ENCODE measurements at regions not wholly inside any gene's neighbourhood (a gene's known extent, or its start where the extent isn't known, plus 50 kb on each side); places are given as distances from the start of the nearest gene placed in this dataset.
A peak's percentile ranks its signal among the peaks of the same experiment; 100 is the strongest.

GRCh38 chr2:217332866-217333265, 473.0 kb upstream of the TNP1 start:
- Histone ChIP-seq H3K27me3 (ENCODE audit: control insufficient read depth, insufficient read depth, low read length) (no peaks in the 10 kb centered on the region), H3K4me2 (ENCODE audit: low read length) (no peak overlapping the region), H3K27ac (no peak overlapping the region), H3K36me3 (ENCODE audit: control insufficient read depth, insufficient read depth, low read length) (no peaks in the 10 kb centered on the region), H3K4me3 (ENCODE audit: low read depth, low read length) (no peak overlapping the region), H2AFZ (no peak overlapping the region), H3K79me2 (peaks cover 3% of the 10 kb centered on the region), H3K4me1 (peaks cover 16% of the 10 kb centered on the region), H3K9ac (no peak overlapping the region), H3K9me3 (ENCODE audit: control insufficient read depth, low read length) (no peaks in the 10 kb centered on the region)
- TF ChIP-seq, protein P1, sequence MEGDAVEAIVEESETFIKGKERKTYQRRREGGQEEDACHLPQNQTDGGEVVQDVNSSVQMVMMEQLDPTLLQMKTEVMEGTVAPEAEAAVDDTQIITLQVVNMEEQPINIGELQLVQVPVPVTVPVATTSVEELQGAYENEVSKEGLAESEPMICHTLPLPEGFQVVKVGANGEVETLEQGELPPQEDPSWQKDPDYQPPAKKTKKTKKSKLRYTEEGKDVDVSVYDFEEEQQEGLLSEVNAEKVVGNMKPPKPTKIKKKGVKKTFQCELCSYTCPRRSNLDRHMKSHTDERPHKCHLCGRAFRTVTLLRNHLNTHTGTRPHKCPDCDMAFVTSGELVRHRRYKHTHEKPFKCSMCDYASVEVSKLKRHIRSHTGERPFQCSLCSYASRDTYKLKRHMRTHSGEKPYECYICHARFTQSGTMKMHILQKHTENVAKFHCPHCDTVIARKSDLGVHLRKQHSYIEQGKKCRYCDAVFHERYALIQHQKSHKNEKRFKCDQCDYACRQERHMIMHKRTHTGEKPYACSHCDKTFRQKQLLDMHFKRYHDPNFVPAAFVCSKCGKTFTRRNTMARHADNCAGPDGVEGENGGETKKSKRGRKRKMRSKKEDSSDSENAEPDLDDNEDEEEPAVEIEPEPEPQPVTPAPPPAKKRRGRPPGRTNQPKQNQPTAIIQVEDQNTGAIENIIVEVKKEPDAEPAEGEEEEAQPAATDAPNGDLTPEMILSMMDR (IDR thresholded peaks at IDR 0.05): no peak

GRCh38 chr2:217332417-217332791, 472.5 kb upstream of the TNP1 start:
- H3K9me3 ChIP-seq (ENCODE audit: control insufficient read depth, low read length): no peaks in the 10 kb centered on the region
- no peak overlapping the region for H3K27ac ChIP-seq
- no peaks in the 10 kb centered on the region for H3K36me3 ChIP-seq (ENCODE audit: control insufficient read depth, insufficient read depth, low read length)
- no peak overlapping the region for H3K9ac ChIP-seq
- TF ChIP-seq, protein P1 (IDR thresholded peaks at IDR 0.05): no peak
- no peak overlapping the region for H2AFZ ChIP-seq
- peaks cover 16% of the 10 kb centered on the region for H3K4me1 ChIP-seq
- peaks cover 3% of the 10 kb centered on the region for H3K79me2 ChIP-seq
- H3K4me3 ChIP-seq (ENCODE audit: low read depth, low read length): no peak overlapping the region
- no peak overlapping the region for H3K4me2 ChIP-seq (ENCODE audit: low read length)
- H3K27me3 ChIP-seq (ENCODE audit: control insufficient read depth, insufficient read depth, low read length): no peaks in the 10 kb centered on the region

GRCh38 chr2:217331523-217332416, 471.9 kb upstream of the TNP1 start:
- H3K9me3 ChIP-seq (ENCODE audit: control insufficient read depth, low read length): no peaks in the 10 kb centered on the region
- peak overlapping the region; percentile 5 for H2AFZ ChIP-seq
- no peaks in the 10 kb centered on the region for H3K36me3 ChIP-seq (ENCODE audit: control insufficient read depth, insufficient read depth, low read length)
- peak overlapping the region; percentile 53 for H3K27ac ChIP-seq
- H3K79me2 ChIP-seq: peaks cover 3% of the 10 kb centered on the region
- H3K27me3 ChIP-seq (ENCODE audit: control insufficient read depth, insufficient read depth, low read length): no peaks in the 10 kb centered on the region
- no peak overlapping the region for H3K4me2 ChIP-seq (ENCODE audit: low read length)
- H3K9ac ChIP-seq: no peak overlapping the region
- H3K4me1 ChIP-seq: peaks cover 16% of the 10 kb centered on the region
- H3K4me3 ChIP-seq (ENCODE audit: low read depth, low read length): no peak overlapping the region
- TF ChIP-seq, protein P1 (IDR thresholded peaks at IDR 0.05): no peak

DNA sequence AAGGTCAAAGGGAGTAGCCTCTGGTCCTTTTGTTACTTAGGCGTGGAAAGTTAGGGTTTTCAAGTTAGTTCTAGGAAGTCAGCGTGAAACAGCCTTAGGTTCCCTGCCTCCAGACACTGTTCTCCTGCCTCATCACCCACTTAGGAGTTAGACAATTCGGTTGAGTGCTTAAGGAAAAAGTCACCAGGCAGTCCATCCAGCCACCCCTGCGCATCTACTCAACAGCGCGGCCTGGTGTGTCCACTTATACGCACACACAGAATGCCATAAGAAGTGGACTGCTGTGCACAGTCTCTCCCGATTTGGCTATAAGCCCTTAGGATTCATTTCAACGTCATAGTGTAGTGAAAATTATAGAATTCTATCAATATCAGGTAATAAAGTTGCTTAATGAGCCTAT, 470.8 kb upstream of the TNP1 start:
- peak overlapping the region; percentile 53 for H3K27ac ChIP-seq
- H2AFZ ChIP-seq: no peak overlapping the region
- H3K79me2 ChIP-seq: peaks cover 3% of the 10 kb centered on the region
- no peak overlapping the region for H3K4me2 ChIP-seq (ENCODE audit: low read length)
- no peak overlapping the region for H3K4me3 ChIP-seq (ENCODE audit: low read depth, low read length)
- TF ChIP-seq, protein P1 (IDR thresholded peaks at IDR 0.05): no peak
- H3K27me3 ChIP-seq (ENCODE audit: control insufficient read depth, insufficient read depth, low read length): no peaks in the 10 kb centered on the region
- no peaks in the 10 kb centered on the region for H3K9me3 ChIP-seq (ENCODE audit: control insufficient read depth, low read length)
- H3K9ac ChIP-seq: no peak overlapping the region
- peaks cover 16% of the 10 kb centered on the region for H3K4me1 ChIP-seq
- H3K36me3 ChIP-seq (ENCODE audit: control insufficient read depth, insufficient read depth, low read length): no peaks in the 10 kb centered on the region

GRCh38 chr2:217329023-217329431, 469.2 kb upstream of the TNP1 start:
- no peak overlapping the region for H3K4me2 ChIP-seq (ENCODE audit: low read length)
- H3K9ac ChIP-seq: no peak overlapping the region
- H3K27ac ChIP-seq: no peak overlapping the region
- H3K9me3 ChIP-seq (ENCODE audit: control insufficient read depth, low read length): no peaks in the 10 kb centered on the region
- H3K4me3 ChIP-seq (ENCODE audit: low read depth, low read length): no peak overlapping the region
- peaks cover 16% of the 10 kb centered on the region for H3K4me1 ChIP-seq
- TF ChIP-seq, protein P1 (IDR thresholded peaks at IDR 0.05): no peak
- H3K27me3 ChIP-seq (ENCODE audit: control insufficient read depth, insufficient read depth, low read length): no peaks in the 10 kb centered on the region
- no peaks in the 10 kb centered on the region for H3K36me3 ChIP-seq (ENCODE audit: control insufficient read depth, insufficient read depth, low read length)
- no peak overlapping the region for H2AFZ ChIP-seq
- peaks cover 3% of the 10 kb centered on the region for H3K79me2 ChIP-seq
